Adrenal gland (tissue), 5 donors: ENCODE measurements at regions not wholly inside any gene's neighbourhood (a gene's known extent, or its start where the extent isn't known, plus 50 kb on each side); places are given as distances from the start of the nearest gene placed in this dataset.
"Not testable (repeated sequence)": the region's sequence is repeated elsewhere in the genome, so short reads cannot be mapped to it uniquely, and the experiment has no call there.

Experiments used
- CTCF ChIP-seq, 6 experiments: fragments of 450-650 bp in 4 of 6; fragments of 200-600 bp in 2 of 6; sonication (generic) in 1 of 6; IDR thresholded peaks; 1 replicate in 5 of 6; 2 replicates in 1 of 6; pipeline versions ENCODE4 v1.5.1 to v1.8.0; 2016 to 2021; ENCODE audit warnings: antibody characterized with exemption in 6 of 6, mild to moderate bottlenecking in 2 of 6, moderate library complexity in 1 of 6
- POLR2A ChIP-seq, 2 donors: fragments of 450-650 bp; IDR thresholded peaks; one replicate each; pipeline ENCODE4 v1.6.1; 2017; ENCODE audit warnings: antibody characterized with exemption in 2 of 2, mild to moderate bottlenecking in 2 of 2, moderate library complexity in 1 of 2
- donor health status: DM: no; HTN: no; CAD: no.

DNA sequence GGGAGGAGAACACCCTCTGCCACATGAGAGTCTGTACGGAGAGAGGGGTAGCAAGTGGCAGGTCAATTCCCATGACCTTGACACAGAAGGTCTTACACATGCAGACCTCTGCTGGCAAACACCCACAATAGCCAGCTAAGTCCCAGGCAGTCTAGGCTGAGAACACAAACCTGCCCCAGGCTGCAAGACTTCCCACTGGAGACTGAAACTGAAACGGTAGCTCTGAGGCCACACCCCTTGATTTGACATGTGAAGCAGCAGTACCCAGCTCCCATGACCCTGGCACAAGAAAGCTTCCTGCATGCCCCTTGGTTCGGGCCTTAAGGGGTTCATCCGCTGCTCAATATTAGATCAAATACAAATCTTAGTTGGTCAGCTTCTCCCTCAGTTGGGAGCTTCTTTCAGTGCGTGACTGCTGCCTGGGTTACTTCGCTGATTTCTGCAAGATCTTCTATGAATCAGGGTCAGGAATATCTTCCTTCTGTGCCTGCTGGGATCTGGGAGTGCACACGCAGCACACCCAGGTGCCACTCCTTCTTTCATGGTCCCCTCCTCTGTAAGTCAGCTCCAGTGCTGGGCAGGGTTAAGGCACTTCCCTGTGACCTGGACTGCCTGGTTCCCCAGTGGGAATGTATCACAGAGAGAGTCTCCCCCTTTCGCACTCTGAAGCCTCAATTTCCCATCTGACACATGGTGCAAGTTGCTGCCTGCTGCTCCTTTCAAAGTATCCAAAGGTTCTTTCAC lies 187.2 kb upstream of the NPAP1 start:
- TF ChIP-seq CTCF, POLR2A (IDR thresholded peaks at IDR 0.05): not testable (repeated sequence)
